Hepatocyte (in vitro differentiated cells): ENCODE measurements at regions not wholly inside any gene's neighbourhood (a gene's known extent, or its start where the extent isn't known, plus 50 kb on each side); places are given as distances from the start of the nearest gene placed in this dataset.

Source experiments
- DNase-seq: peaks from one replicate; pipeline ENCODE4 v3.0.0-alpha.2; 2016; ENCODE audit warnings: low spot score
- H2AFZ ChIP-seq: fragments of 200-600 bp; sonication (generic); 2 replicates; pipeline ENCODE4 v1.6.0; 2016; ENCODE audit warnings: antibody characterized with exemption, mild to moderate bottlenecking
- H3K27ac ChIP-seq: fragments of 200-600 bp; sonication (generic); 2 replicates; pipeline ENCODE4 v1.5.1; 2016; ENCODE audit warnings: mild to moderate bottlenecking
- H3K27me3 ChIP-seq: fragments of 200-600 bp; sonication (generic); 2 replicates; pipeline ENCODE4 v1.6.1; 2016
- H3K36me3 ChIP-seq: fragments of 200-600 bp; sonication (generic); replicated peaks from 2 replicates; pipeline ENCODE4 v1.5.1; 2016; ENCODE audit warnings: low read depth; ENCODE audit not compliant: insufficient read depth
- H3K4me1 ChIP-seq: fragments of 200-600 bp; sonication (generic); 2 replicates; pipeline ENCODE4 v1.5.1; 2016; ENCODE audit warnings: mild to moderate bottlenecking, moderate library complexity; ENCODE audit not compliant: insufficient read depth
- H3K4me2 ChIP-seq: fragments of 200-600 bp; sonication (generic); 2 replicates; pipeline ENCODE4 v1.6.0; 2016
- H3K4me3 ChIP-seq: fragments of 200-600 bp; sonication (generic); 2 replicates; pipeline ENCODE4 v1.5.1; 2016; ENCODE audit warnings: mild to moderate bottlenecking
- H3K79me2 ChIP-seq: fragments of 200-600 bp; sonication (generic); 2 replicates; pipeline ENCODE4 v1.6.0; 2017; ENCODE audit warnings: mild to moderate bottlenecking
- H3K9me2 ChIP-seq: fragments of 200-600 bp; sonication (generic); replicated peaks from 2 replicates; pipeline ENCODE4 v1.6.0; 2017; ENCODE audit warnings: mild to moderate bottlenecking; ENCODE audit not compliant: insufficient read depth
- H3K9me3 ChIP-seq: fragments of 200-600 bp; sonication (generic); 2 replicates; pipeline ENCODE4 v1.5.1; 2016; ENCODE audit warnings: low read depth, mild to moderate bottlenecking
- H4K20me1 ChIP-seq: fragments of 200-600 bp; sonication (generic); 2 replicates; pipeline ENCODE4 v1.6.0; 2016; ENCODE audit warnings: mild to moderate bottlenecking; ENCODE audit not compliant: insufficient read depth, poor library complexity, severe bottlenecking
- CTCF ChIP-seq: fragments of 200-600 bp; sonication (generic); IDR thresholded peaks from 2 replicates; pipeline ENCODE4 v1.5.1; 2016; ENCODE audit warnings: antibody characterized with exemption, mild to moderate bottlenecking; ENCODE audit not compliant: poor library complexity
- EZH2 ChIP-seq: fragments of 200-600 bp; sonication (generic); IDR thresholded peaks from 2 replicates; pipeline ENCODE4 v1.6.1; 2016; ENCODE audit warnings: antibody characterized with exemption, mild to moderate bottlenecking, borderline replicate concordance
- EZH2phosphoT487 ChIP-seq: fragments of 200-600 bp; sonication (generic); IDR thresholded peaks from one replicate; pipeline ENCODE4 v1.6.1; 2018; ENCODE audit warnings: antibody characterized with exemption, mild to moderate bottlenecking, low read depth, moderate library complexity; ENCODE audit not compliant: unreplicated experiment, severe bottlenecking
- WGBS: methylation state at CpG from one replicate; pipeline ENCODE4 v1.1.6; 2016; ENCODE audit warnings: low lambda C conversion rate; ENCODE audit errors: missing lambda C conversion rate; 5-methylcytosine and 5-hydroxymethylcytosine counted together

- H3K9me2 ChIP-seq = no peaks in the 10 kb centered on the region
- no peak for DNase-seq
- H3K79me2 ChIP-seq = no peaks in the 10 kb centered on the region
- no peak overlapping the region for H2AFZ ChIP-seq
- H3K9me3 ChIP-seq = peaks cover 5% of the 10 kb centered on the region
- WGBS = 89% methylated on average over 17 of the region's 17 CpGs
- H3K4me3 ChIP-seq = no peak overlapping the region
- no peaks in the 10 kb centered on the region for H3K4me1 ChIP-seq
- H4K20me1 ChIP-seq = no peaks in the 10 kb centered on the region
- no peaks in the 10 kb centered on the region for H3K27me3 ChIP-seq
- no peak overlapping the region for H3K4me2 ChIP-seq
- TF ChIP-seq CTCF (no peak), EZH2phosphoT487 (no peak), EZH2 (no peak)
- no peaks in the 10 kb centered on the region for H3K36me3 ChIP-seq
- no peak overlapping the region for H3K27ac ChIP-seq
Measured at GRCh38 chr14:39626589-39627576, 194.7 kb upstream of the FBXO33 start.

GRCh38 chr14:39621678-39622077 is 189.4 kb upstream of the FBXO33 start:
- 93% methylated on average over 1 of the region's 1 CpG for WGBS
- no peaks in the 10 kb centered on the region for H3K4me1 ChIP-seq
- TF ChIP-seq CTCF (no peak), EZH2 (no peak), EZH2phosphoT487 (no peak)

GRCh38 chr14:39621223-39621622 is 189.0 kb upstream of the FBXO33 start:
- 92% methylated on average over 2 of the region's 2 CpGs for WGBS
- H3K4me2 ChIP-seq = no peak overlapping the region
- no peak for TF ChIP-seq EZH2phosphoT487
- no peak for TF ChIP-seq CTCF
- no peak for TF ChIP-seq EZH2

More at GRCh38 chr14:39621678-39622077, 189.4 kb upstream of the FBXO33 start:
- no peaks in the 10 kb centered on the region for H3K9me2 ChIP-seq
- H3K36me3 ChIP-seq = no peaks in the 10 kb centered on the region
- no peaks in the 10 kb centered on the region for H3K79me2 ChIP-seq
- no peak overlapping the region for H3K27ac ChIP-seq
- H3K4me3 ChIP-seq = no peak overlapping the region
- DNase-seq = no peak
- no peak overlapping the region for H3K4me2 ChIP-seq
- peaks cover 5% of the 10 kb centered on the region for H3K9me3 ChIP-seq
- H4K20me1 ChIP-seq = no peaks in the 10 kb centered on the region
- H2AFZ ChIP-seq = no peak overlapping the region
- no peaks in the 10 kb centered on the region for H3K27me3 ChIP-seq

More at GRCh38 chr14:39621223-39621622, 189.0 kb upstream of the FBXO33 start:
- Histone ChIP-seq H3K79me2 (no peaks in the 10 kb centered on the region), H3K4me3 (no peak overlapping the region), H3K4me1 (no peaks in the 10 kb centered on the region), H4K20me1 (no peaks in the 10 kb centered on the region), H3K27ac (no peak overlapping the region), H2AFZ (no peak overlapping the region), H3K36me3 (no peaks in the 10 kb centered on the region), H3K9me3 (peaks cover 5% of the 10 kb centered on the region), H3K9me2 (no peaks in the 10 kb centered on the region), H3K27me3 (no peaks in the 10 kb centered on the region)
- DNase-seq = no peak
